Nucleus accumbens (tissue), 56 donors: ENCODE measurements at regions not wholly inside any gene's neighbourhood (a gene's known extent, or its start where the extent isn't known, plus 50 kb on each side); places are given as distances from the start of the nearest gene placed in this dataset.
A peak's percentile ranks its signal among the peaks of the same experiment; 100 is the strongest.

Experiments
- DNase-seq, 56 donors: peaks; one replicate each; lab custom pipeline; 2025; lab: John Stamatoyannopoulos, UW

DNA sequence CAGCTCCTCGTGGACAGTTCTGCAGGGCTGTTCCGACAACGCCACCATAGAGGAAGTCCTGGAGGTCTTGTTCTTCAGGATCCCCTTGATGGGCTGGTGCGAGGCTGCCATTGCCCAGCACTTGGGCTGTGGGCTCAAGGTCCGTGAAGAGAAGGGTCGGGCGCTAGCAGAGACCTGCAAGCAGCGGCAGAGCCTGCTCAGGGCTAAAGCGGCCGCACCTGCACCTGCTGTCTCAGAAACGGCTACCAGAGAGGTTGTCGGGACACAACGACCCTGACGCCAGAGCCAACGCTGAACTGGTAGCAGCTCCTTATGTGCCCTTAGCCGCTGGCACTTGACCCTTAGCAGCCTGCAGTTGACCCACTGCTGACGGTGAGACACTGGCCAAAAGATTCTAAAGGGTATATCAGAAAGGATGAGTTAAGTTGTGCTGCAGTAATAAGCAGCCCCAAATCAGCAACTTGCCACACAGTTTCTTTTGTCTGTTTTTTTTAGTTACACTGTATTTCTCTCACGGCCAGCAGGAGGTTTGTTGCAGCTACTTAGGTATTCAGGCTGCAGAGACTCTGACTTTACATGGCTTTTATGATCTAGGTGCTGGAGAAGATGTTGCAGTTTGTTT, 55.5 kb upstream of the ST6GAL2 start:
- DNase-seq: no peak

DNA sequence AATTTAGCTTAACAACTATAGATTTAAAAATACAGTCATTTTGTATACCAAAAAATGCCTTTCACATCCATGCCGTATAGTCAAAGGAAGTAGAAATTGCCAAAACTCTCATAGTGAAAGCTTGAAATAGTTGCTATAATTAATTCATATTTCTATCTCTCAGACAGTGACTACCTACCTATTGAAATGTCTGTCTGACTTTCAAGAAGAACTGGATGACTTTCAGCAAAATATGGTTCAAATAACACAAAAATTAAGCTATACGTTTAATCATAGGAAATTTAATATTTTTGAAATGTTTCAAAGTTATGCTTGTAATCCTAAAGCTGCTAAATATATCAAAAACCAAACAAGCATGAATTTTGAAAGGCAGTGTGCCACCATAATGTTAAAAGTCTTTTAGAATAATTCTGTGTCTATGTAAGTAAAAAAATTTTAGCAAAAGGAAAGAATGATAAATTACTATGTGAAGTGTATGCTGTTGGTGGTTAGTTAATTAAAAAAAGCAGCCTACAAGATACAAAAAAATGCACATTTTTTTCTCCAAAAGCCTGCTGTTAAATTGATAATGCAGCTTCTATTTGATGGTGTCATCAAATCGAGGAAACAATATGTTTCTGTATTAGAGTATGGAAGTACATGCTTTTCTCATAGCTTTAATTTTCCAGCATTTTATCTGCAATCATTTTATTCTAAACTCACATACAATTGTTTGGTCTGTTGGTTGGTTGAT, 57.7 kb upstream of the ST6GAL2 start:
- DNase-seq: no peak

DNA sequence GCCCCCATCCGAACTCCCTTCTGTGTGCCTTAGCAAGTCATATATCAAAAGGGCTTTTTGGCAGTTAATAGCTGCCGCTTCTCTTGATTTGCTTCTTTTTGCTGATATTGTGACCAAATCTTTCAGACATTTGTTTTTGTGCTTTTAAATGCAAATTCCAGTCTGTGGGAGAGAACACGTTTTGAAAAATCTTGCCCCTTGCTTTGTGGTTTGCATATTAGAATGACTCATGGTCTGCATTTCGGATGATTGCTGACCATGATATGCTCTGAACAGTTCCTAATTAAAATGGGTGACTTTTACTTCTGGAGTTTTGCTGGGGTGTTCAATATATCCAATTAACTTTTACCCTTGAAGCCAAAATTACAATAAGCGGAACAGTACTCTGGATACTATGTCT, 58.2 kb upstream of the ST6GAL2 start:
- no peak for DNase-seq

DNA sequence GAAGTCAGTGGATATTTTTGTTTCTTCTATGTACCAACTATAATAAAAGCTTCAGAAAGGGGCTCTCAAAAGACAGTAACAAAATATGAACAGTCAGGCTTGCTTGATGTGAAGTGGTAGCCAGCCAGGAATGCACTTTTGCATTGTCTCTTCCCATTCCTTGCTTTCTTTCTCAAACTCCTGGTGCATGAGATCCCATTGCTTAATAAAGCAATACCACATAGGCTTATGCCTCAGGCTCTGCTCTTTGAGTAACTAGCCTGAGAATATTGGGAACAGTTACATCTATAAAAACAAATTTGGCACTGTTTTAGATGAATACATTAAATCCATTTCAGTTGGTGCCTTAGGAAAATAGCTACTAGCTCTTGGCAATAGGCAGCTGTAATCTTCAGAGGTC, 62.6 kb upstream of the ST6GAL2 start:
- no peak for DNase-seq

DNA sequence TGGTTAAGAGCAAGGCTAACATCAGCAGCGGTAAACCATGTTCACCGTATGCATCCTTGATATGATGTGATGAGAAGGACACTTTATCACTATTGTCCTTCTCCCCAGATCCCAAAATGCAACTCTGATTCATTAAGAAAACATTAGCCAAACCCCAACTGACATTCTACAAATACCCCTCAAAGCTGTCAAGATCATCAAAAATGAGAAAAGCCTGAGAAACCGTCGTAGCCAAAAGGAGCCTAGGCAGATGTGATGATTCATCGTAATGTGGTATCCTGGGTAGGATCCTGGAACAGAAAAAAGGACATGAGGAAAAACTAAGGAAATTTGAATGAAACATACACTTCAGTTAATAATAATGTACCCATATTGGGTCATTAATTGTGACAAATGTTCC, 67.3 kb upstream of the ST6GAL2 start:
- no peak for DNase-seq

DNA sequence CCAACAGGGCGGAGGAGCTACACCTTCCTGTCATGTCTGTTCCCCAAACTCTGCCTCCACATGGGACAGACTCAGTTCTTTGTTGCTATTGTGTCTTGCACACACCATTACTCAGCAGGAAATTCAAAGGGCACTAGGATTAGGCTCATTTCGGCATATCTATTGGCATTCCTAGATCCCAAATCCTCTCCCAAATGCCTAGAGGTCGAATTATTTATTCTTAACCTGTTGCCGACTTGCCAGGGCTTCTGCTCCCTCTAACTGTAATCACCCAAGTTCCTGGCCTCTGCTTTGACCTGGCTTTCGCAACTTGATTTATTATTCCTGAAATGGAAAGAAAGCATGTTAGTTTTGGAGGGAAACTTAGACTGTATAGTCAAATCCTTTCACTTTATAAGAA, 67.8 kb upstream of the ST6GAL2 start:
- no peak for DNase-seq

DNA sequence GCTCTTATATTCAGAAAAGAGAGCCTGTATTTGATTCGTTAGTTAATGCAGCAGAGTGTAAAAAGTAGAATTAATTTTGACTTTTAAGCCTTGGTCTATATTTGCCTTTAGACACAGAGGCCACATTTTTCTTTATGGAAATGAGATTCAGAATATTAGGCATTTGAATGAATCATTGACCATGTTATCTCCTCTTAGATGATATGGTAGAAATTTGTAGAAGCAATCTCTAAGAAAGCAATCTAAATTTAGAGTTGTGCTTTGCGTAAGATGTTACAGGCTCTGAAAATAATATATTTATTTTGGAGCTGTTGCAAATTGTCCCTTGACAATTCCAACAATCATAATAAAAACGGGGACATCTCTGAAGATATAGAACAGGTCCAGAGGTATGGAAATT, 68.3 kb upstream of the ST6GAL2 start:
- DNase-seq: no peak

DNA sequence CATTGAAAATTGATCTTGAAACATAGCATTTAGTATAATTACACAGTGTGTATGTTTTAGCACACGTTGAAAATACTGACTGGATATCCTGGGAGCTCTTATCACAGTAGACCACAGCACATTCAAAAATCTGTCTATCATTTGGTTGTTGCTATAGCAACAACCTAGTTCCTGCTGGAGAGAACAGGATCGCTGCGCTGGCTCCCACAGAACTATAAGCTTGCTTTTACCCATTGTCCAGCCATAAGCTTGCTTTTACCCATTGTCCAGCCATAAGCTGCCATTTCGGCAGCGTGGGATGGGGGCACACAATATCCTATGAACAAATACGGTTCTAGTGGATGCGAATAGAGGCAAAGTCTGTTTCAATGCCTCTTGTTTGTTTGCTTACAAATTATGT, 70.4 kb upstream of the ST6GAL2 start:
- peak in 1 of 56 donors; percentile 2 for DNase-seq

DNA sequence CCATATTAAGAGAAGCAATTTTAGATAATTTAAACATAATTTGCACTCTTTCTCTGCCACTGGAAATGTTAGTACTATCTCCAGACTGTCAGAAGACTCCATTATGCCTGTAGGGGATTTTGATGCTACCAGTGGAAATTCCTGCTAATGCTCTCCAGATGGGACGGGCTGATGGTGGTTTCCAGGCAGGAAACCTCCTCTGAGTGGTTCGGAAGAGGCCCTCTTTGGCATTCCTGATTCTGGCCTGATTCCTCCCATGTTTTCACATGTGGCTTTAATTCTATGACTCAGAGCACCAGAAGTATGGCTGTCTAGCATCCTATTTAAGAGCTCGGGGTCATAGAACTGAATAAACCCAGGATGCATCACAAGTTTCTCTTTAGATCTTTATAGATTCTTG, 70.9 kb upstream of the ST6GAL2 start:
- DNase-seq: no peak

DNA sequence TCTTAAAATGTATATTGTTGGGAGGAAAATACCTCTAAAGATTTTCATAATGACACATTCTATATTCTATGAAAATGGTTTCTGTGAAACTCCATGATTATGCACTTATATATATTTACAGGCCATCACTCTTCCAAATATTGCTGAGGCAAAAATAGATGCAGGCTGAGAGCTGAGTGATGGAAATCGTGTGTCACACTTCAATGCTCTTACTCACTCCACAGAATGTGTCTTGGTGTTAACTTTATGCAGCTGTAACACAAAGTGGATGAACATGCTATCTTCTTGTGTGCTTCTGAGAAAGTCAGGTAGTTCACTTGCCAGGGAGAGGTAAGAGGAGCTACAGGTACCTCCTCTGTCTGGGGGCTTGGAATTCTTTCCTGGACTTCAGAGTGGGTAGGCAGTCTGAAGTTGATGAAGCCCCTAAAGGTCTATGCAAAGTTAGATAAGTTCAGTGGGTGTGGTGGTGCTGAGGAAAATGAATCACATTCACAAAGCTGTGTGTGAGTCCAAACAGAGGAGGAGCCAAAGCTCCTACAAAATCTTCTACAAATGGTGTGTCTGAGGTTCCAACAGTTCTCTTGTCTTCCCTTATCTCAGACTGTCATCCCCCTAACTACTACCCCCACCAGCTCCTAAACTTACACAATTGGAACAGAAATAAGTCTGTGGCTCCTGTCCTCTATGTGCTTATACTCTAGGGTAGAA, 74.2 kb upstream of the ST6GAL2 start:
- DNase-seq: no peak

DNA sequence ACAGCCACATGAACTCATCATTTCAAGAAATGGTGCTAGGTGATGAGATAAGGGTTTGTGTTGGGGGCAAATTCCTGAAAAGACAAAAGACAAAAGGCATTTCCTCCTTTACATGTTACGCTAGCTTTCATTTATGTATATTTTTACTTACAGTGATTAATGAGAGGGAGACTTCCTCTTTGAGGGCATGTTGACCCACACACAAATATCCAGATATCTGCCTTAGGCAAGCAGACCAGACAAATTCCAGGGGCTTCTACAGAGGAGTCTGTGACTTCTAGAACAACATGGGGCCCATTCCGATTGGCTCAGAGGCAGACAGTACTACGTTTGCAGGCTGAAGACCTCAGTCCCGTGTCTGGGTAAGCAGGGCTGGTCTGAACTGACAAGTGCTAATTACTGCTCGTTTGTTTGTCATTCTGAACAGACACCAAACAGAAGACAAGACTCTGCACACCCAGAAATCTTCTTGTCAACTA, 74.8 kb upstream of the ST6GAL2 start:
- DNase-seq: no peak

DNA sequence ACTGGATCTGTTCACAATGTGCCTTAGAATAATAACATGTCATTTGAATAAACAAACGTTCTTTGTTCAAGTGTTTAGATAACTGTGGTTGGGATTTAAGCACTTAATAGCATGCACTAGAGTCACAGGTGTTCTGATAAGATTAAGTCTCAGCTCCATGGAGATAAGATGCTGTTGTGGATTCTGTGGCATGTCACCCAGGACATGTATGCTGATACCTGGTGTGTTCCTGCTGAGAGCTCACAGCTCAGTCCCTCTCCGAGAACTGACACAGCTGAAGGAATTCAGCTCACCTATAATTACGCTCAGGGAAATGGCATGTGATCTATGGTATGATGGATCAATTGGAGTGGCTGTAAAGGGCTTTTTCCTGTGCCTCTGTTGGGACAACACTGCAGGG, 75.4 kb upstream of the ST6GAL2 start:
- DNase-seq: no peak

DNA sequence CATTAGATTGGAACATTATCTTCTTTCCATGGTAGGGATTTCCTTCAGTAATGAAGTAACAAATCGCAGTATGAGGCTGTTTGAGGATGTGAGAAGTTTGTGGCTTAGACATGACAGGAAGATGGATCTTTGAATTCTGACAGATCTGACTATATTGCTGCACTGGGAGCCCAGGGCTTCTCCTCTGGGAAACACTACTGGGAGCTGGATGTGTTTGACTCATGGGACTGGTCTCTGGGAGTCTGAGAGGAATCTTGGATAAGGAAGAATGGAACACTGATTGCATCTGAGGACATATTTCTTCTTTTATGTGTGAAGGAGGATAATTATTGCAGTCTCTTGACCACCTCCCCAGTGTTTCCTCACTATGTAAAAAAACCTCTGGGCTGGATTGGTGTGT, 77.2 kb upstream of the ST6GAL2 start:
- DNase-seq: no peak

DNA sequence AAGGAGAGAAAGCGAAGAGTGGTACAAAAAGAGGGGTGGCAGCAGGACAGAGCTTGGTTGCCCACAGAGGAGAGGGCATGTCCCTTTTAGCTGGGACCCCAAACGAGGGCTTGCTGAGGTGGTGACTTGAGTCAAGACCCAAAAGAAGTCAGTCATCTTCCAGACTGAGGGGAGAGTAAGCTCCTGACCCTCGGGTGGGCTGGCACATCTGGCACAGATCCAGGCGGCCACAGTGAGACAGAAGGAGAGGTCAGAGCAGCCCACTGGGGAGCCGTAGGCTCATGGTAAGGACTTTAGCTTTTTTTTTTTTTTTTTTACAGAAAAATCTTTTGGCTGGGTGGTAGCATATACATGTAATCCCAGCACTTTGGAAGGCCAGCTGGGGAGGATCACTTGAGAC, 77.9 kb upstream of the ST6GAL2 start:
- no peak for DNase-seq

DNA sequence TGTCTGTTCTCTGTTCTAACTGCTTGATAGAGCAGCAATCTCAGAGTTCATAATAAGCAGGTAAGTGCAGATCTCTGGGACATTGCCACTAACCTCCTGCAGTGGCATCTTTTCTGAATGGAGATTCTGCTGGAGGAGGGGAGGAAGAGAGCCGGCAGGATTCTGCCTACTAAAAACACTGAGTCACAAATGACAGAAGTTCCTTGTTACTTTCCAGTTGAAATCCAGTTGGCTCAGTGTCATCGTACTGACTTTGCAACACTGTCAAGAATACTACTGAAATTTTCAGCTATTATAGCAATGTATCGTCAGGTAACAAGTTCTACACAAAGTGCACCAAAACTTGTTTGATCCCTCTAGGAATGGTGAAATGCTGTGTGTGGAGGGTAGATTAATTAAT, 79.6 kb upstream of the ST6GAL2 start:
- DNase-seq: no peak

DNA sequence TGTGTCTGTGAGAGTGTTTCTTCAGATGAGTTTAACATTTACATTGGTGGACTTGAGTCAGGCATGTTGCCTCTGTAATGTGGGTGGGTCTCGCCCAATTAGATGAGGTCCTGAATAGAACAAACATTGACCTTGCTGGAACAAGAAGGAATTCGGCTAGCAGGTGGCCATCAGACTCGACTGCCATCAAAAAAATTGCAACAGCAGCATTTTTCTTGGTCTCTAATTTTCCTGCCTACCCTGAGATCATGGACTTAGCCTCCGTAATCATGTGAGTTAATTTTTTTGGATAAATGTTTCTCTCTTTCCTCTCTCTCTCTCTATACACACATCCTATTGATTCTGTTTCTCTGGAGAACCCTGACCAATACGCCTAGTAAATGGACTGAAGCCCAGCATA, 83.8 kb upstream of the ST6GAL2 start:
- no peak for DNase-seq

DNA sequence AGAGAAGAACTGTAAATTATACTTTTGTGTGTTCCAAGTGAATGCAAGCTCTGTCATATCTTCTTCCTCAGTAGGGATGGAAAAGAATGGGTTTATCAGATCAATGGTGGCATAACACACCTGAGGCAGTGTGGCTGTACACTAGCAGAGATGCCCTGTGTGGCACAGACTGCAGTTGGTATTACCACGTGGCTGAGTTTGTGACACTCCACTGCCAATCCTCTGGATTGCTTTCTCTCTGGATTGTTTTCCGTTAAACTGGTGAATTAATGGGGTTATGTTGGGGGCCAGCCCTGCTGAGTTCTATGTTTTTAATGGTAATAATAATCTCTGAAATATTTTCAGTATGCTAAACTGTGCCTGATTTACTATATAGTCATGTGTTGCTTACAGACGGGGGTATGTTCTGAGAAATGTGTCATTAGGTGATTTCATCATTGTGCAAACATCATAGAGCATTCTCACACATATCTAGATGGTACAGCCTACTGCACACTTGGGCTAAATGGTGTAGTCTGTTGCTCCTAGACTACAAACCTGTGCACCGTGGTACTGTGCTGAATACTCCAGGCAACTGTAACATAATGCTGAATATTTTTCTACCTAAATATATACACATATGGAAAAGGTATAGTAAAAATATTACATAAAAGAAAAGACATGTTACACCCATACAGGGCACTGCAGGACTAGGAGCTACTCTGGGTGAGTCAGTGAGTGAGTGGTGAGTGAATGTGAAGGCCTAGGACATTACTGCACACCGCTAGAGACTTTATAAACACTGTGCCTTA, 84.7 kb upstream of the ST6GAL2 start:
- no peak for DNase-seq

DNA sequence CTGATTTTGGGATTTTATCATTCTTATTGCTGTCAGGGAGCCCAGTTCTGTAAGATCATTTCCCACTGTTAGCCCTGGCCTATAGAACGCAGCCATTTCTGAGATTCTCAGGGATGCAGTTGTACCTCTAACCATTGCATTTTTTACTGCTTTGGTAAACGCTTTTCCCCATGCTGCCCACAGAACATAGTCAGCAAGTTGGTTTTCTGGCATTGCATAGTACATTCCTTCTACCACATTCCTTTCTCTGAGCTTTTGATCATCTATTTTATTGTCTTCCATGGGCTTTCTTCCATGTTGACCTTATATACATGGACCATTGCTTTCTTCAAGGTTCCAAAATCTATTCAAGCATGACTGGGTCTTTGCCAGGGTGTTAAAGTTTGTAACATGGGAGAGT, 86.8 kb upstream of the ST6GAL2 start:
- DNase-seq: no peak

DNA sequence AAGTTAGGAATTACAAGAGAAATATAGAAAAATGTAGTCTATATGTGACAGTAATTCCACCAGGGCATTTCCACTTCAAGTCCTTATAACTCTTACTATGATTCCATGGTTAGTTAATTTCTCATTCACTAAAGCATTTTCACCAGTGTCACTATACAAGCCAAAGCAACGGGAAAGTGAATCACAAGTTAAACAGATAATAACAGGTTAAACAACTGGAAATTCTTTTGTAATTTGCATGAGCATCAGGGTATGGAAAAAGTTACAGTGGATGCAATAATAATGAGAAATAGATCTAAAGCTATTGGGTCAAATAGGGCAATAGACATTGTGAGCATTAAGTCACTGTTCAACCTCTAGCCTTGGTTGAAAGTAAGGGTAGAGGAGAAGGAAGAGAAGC, 88.9 kb upstream of the ST6GAL2 start:
- DNase-seq: no peak

DNA sequence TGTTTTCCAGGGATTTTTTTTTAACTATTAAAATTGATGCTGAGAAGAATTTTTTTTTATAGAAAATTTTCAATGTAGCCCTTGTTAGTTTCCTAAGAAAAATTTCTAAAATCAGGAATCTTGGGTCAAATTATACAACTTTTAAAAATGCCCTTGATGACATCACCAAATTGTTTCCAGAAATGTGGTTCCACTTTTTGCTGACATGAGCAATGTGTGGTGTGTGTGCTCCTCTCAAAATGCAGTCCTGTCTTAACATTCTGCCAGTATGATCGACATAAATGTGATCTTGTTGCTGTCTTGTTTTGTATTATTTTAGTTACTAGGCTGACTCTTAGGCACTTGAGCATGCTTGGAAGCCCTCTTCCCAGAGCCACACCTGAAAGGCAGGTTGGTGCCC, 89.7 kb upstream of the ST6GAL2 start:
- DNase-seq: no peak

DNA sequence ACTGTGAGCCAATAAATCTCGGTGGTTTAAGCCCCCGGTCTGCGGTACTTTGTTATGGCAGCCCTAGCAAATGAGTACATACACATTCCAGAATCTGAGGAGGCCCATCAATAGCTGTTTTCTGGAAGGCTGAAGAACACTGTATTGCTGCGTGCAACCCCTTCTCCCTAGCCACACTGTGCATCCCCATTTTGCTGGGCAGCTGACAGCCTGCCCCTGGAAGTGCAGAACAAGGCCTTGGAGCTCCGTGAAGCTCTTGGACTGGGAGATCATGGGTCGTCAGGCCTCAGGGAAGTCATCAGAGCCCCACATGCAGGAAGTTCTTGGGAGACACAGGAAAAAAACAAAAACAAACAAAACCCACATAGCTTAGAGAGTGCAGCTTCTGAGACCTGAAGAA, 90.6 kb upstream of the ST6GAL2 start:
- no peak for DNase-seq
